HepG2 (cell line): ENCODE measurements at regions not wholly inside any gene's neighbourhood (a gene's known extent, or its start where the extent isn't known, plus 50 kb on each side); places are given as distances from the start of the nearest gene placed in this dataset.

Experiments used
- CTCF ChIP-seq: sonication (generic); formaldehyde crosslinking; IDR thresholded peaks from 2 replicates; pipeline ENCODE4 v1.5.0; 2020; ENCODE audit warnings: mild to moderate bottlenecking, missing genetic modification reagents, moderate library complexity
- ELK4 ChIP-seq: sonication (generic); formaldehyde crosslinking; IDR thresholded peaks from 2 replicates; pipeline ENCODE4 v1.9.0; 2021; ENCODE audit warnings: missing genetic modification reagents, borderline replicate concordance
- KDM3A ChIP-seq: IDR thresholded peaks from 2 replicates; pipeline ENCODE4 v1.6.1; 2018; ENCODE audit warnings: low read depth, missing compliant biosample characterization
- LRRFIP1 ChIP-seq: sonication (generic); formaldehyde crosslinking; conservative IDR thresholded peaks from 2 replicates; pipeline ENCODE4 v1.4.0; 2020; ENCODE audit warnings: missing genetic modification reagents
- PBX3 ChIP-seq: sonication (generic); formaldehyde crosslinking; IDR thresholded peaks from 2 replicates; pipeline ENCODE4 v1.8.1; 2023; ENCODE audit warnings: missing genetic modification reagents, inconsistent platforms, borderline replicate concordance
- POLR2A ChIP-seq, 2 experiments: IDR thresholded peaks; 2 replicates each; pipeline ENCODE4 v1.6.1; 2011; ENCODE audit warnings: low read depth in 2 of 2, low read length in 2 of 2, mild to moderate bottlenecking in 1 of 2, moderate library complexity in 1 of 2; ENCODE audit not compliant: insufficient read depth in 1 of 2
- SMARCC2 ChIP-seq: fragments of 450-650 bp; IDR thresholded peaks from 2 replicates; pipeline ENCODE4 v1.6.1; 2017; ENCODE audit warnings: antibody characterized with exemption, mild to moderate bottlenecking
- SP2 ChIP-seq: sonication (generic); formaldehyde crosslinking; IDR thresholded peaks from 2 replicates; pipeline ENCODE4 v1.5.1; 2020; ENCODE audit warnings: mild to moderate bottlenecking, missing genetic modification reagents
- ZNF121 ChIP-seq: sonication (generic); formaldehyde crosslinking; IDR thresholded peaks from 2 replicates; pipeline ENCODE4 v1.5.0; 2020; ENCODE audit warnings: mild to moderate bottlenecking, missing genetic modification reagents
- ZNF235 ChIP-seq: sonication (generic); formaldehyde crosslinking; IDR thresholded peaks from 2 replicates; pipeline ENCODE4 v1.8.1; 2023; ENCODE audit warnings: mild to moderate bottlenecking, missing genetic modification reagents, borderline replicate concordance
- ZNF780A ChIP-seq: sonication (generic); formaldehyde crosslinking; IDR thresholded peaks from 2 replicates; pipeline ENCODE4 v1.8.0; 2022; ENCODE audit warnings: mild to moderate bottlenecking, missing genetic modification reagents, moderate library complexity
- TF ChIP-seq, protein P1 (sequence below): sonication (generic); formaldehyde crosslinking; conservative IDR thresholded peaks from 2 replicates; pipeline ENCODE4 v1.4.0; 2020; ENCODE audit warnings: mild to moderate bottlenecking, missing genetic modification reagents, moderate library complexity

GRCh38 chr4:107131295-107131694, 95.2 kb upstream of the DKK2 start:
- TF ChIP-seq, protein P1, sequence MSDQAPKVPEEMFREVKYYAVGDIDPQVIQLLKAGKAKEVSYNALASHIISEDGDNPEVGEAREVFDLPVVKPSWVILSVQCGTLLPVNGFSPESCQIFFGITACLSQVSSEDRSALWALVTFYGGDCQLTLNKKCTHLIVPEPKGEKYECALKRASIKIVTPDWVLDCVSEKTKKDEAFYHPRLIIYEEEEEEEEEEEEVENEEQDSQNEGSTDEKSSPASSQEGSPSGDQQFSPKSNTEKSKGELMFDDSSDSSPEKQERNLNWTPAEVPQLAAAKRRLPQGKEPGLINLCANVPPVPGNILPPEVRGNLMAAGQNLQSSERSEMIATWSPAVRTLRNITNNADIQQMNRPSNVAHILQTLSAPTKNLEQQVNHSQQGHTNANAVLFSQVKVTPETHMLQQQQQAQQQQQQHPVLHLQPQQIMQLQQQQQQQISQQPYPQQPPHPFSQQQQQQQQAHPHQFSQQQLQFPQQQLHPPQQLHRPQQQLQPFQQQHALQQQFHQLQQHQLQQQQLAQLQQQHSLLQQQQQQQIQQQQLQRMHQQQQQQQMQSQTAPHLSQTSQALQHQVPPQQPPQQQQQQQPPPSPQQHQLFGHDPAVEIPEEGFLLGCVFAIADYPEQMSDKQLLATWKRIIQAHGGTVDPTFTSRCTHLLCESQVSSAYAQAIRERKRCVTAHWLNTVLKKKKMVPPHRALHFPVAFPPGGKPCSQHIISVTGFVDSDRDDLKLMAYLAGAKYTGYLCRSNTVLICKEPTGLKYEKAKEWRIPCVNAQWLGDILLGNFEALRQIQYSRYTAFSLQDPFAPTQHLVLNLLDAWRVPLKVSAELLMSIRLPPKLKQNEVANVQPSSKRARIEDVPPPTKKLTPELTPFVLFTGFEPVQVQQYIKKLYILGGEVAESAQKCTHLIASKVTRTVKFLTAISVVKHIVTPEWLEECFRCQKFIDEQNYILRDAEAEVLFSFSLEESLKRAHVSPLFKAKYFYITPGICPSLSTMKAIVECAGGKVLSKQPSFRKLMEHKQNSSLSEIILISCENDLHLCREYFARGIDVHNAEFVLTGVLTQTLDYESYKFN: no peak
- TF ChIP-seq ELK4 (CRISPR knock-in tag): no peak
- no peak for TF ChIP-seq SP2
- TF ChIP-seq CTCF (CRISPR knock-in tag): no peak
- no peak for TF ChIP-seq ZNF780A
- no peak for TF ChIP-seq LRRFIP1
- TF ChIP-seq ZNF235: no peak
- TF ChIP-seq ZNF121: no peak
- no peak for TF ChIP-seq PBX3 (CRISPR knock-in tag)
- no peak for TF ChIP-seq POLR2A (IDR thresholded peaks at IDR 0.05; ENCODE audit: insufficient read depth in 1 of 2, low read depth in 2 of 2, low read length in 2 of 2)
- TF ChIP-seq KDM3A (CRISPR knock-in tag): no peak
- no peak for TF ChIP-seq SMARCC2
